Nephron (organoid): ENCODE measurements at regions not wholly inside any gene's neighbourhood (a gene's known extent, or its start where the extent isn't known, plus 50 kb on each side); places are given as distances from the start of the nearest gene placed in this dataset.

Experiments
- H3K27ac Mint-ChIP-seq, 3 experiments: 2 replicates each; pipeline ENCODE4 v1.8.0; 2020; ENCODE audit warnings: mixed read lengths in 3 of 3, mild to moderate bottlenecking in 2 of 3, moderate library complexity in 1 of 3
- H3K27me3 Mint-ChIP-seq: 2 replicates; pipeline ENCODE4 v1.8.0; 2021; ENCODE audit warnings: low read depth, mild to moderate bottlenecking, moderate library complexity, mixed read lengths
- H3K36me3 Mint-ChIP-seq: 2 replicates; pipeline ENCODE4 v1.8.0; 2020; ENCODE audit warnings: low read depth, mixed read lengths
- H3K4me1 Mint-ChIP-seq: 2 replicates; pipeline ENCODE4 v1.8.0; 2020; ENCODE audit warnings: mixed read lengths
- H3K4me3 Mint-ChIP-seq, 3 experiments: 2 replicates each; pipeline ENCODE4 v1.8.0; 2020; ENCODE audit warnings: mild to moderate bottlenecking in 3 of 3, mixed read lengths in 3 of 3, moderate library complexity in 2 of 3
- H3K9me3 Mint-ChIP-seq: 2 replicates; pipeline ENCODE4 v1.8.0; 2020; ENCODE audit warnings: mixed read lengths
- CTCF ChIP-seq, 3 experiments: fragments of 200-600 bp; sonication (generic); IDR thresholded peaks; one replicate each; pipeline ENCODE4 v1.5.0; 2021; ENCODE audit warnings: antibody characterized with exemption in 3 of 3; ENCODE audit not compliant: unreplicated experiment in 3 of 3

GRCh38 chr2:215514516-215514915 is 78.6 kb upstream of the FN1 start:
- H3K4me1 Mint-ChIP-seq: no peaks in the 10 kb centered on the region
- H3K27me3 Mint-ChIP-seq: no peaks in the 10 kb centered on the region
- H3K36me3 Mint-ChIP-seq: no peaks in the 10 kb centered on the region
- H3K27ac Mint-ChIP-seq: no peak overlapping the region
- no peak for TF ChIP-seq CTCF (IDR thresholded peaks at IDR 0.05; ENCODE audit: unreplicated experiment in 3 of 3)
- no peak overlapping the region for H3K4me3 Mint-ChIP-seq
- H3K9me3 Mint-ChIP-seq: no peaks in the 10 kb centered on the region

- no peak for TF ChIP-seq CTCF (IDR thresholded peaks at IDR 0.05; ENCODE audit: unreplicated experiment in 3 of 3)
- H3K27ac Mint-ChIP-seq: no peak overlapping the region
- no peaks in the 10 kb centered on the region for H3K9me3 Mint-ChIP-seq
- no peaks in the 10 kb centered on the region for H3K36me3 Mint-ChIP-seq
- no peaks in the 10 kb centered on the region for H3K4me1 Mint-ChIP-seq
- no peak overlapping the region for H3K4me3 Mint-ChIP-seq
- H3K27me3 Mint-ChIP-seq: no peaks in the 10 kb centered on the region
Observed at GRCh38 chr2:215511454-215512346, 75.8 kb upstream of the FN1 start.

- Mint-ChIP-seq H3K27ac (no peak overlapping the region), H3K36me3 (no peaks in the 10 kb centered on the region), H3K27me3 (no peaks in the 10 kb centered on the region), H3K9me3 (no peaks in the 10 kb centered on the region), H3K4me1 (peaks cover 6% of the 10 kb centered on the region), H3K4me3 (no peak overlapping the region)
- no peak for TF ChIP-seq CTCF (IDR thresholded peaks at IDR 0.05; ENCODE audit: unreplicated experiment in 3 of 3)
Observed at GRCh38 chr2:215507836-215508235, 72.0 kb upstream of the FN1 start.

GRCh38 chr2:215507136-215507535 is 71.3 kb upstream of the FN1 start:
- Mint-ChIP-seq H3K4me3 (no peak overlapping the region), H3K27me3 (no peaks in the 10 kb centered on the region), H3K4me1 (peaks cover 6% of the 10 kb centered on the region), H3K36me3 (no peaks in the 10 kb centered on the region), H3K27ac (no peak overlapping the region), H3K9me3 (no peaks in the 10 kb centered on the region)
- no peak for TF ChIP-seq CTCF (IDR thresholded peaks at IDR 0.05; ENCODE audit: unreplicated experiment in 3 of 3)

GRCh38 chr2:215506604-215506990 is 70.7 kb upstream of the FN1 start:
- Mint-ChIP-seq H3K4me3 (no peak overlapping the region), H3K27me3 (no peaks in the 10 kb centered on the region), H3K27ac (no peak overlapping the region), H3K36me3 (no peaks in the 10 kb centered on the region), H3K4me1 (peaks cover 6% of the 10 kb centered on the region), H3K9me3 (no peaks in the 10 kb centered on the region)
- TF ChIP-seq CTCF (IDR thresholded peaks at IDR 0.05; ENCODE audit: unreplicated experiment in 3 of 3): no peak
